ELF-1 (cell line): ENCODE measurements at regions not wholly inside any gene's neighbourhood (a gene's known extent, or its start where the extent isn't known, plus 50 kb on each side); places are given as distances from the start of the nearest gene placed in this dataset.

ENCODE experiments used
- DNase-seq: peaks from one replicate; pipeline ENCODE4 v3.0.0-alpha.2; 2016; ENCODE audit warnings: low read depth, low spot score

- DNase-seq = no peak
These were observed 60.0 kb upstream of the STX18 start for GRCh38 chr4:4601803-4602369.

- no peak for DNase-seq
These were observed 57.8 kb upstream of the STX18 start for GRCh38 chr4:4599481-4600275.

GRCh38 chr4:4598851-4599411 lies 57.1 kb upstream of the STX18 start:
- no peak for DNase-seq

- no peak for DNase-seq
These were observed 54.9 kb upstream of the STX18 start for GRCh38 chr4:4596720-4597119.

GRCh38 chr4:4595252-4595651 lies 53.4 kb upstream of the STX18 start:
- no peak for DNase-seq

- no peak for DNase-seq
These were observed 52.6 kb upstream of the STX18 start for GRCh38 chr4:4594285-4594920.

- no peak for DNase-seq
These were observed 51.9 kb upstream of the STX18 start for GRCh38 chr4:4593596-4594284.

GRCh38 chr4:4592414-4592813 lies 50.6 kb upstream of the STX18 start:
- no peak for DNase-seq
